HG03565 (cell line): ENCODE measurements at regions not wholly inside any gene's neighbourhood (a gene's known extent, or its start where the extent isn't known, plus 50 kb on each side); places are given as distances from the start of the nearest gene placed in this dataset.

Source experiments
- ATAC-seq: cut with Tn5 transposase; IDR thresholded peaks from one replicate; pipeline ENCODE4 v1.9.1; 2021; ENCODE audit warnings: mild to moderate bottlenecking, moderate library complexity; ENCODE audit not compliant: unreplicated experiment

GRCh38 chr9:89234205-89235067 is 55.8 kb upstream of the SHC3 start:
- peak; percentile 66 for ATAC-seq

DNA sequence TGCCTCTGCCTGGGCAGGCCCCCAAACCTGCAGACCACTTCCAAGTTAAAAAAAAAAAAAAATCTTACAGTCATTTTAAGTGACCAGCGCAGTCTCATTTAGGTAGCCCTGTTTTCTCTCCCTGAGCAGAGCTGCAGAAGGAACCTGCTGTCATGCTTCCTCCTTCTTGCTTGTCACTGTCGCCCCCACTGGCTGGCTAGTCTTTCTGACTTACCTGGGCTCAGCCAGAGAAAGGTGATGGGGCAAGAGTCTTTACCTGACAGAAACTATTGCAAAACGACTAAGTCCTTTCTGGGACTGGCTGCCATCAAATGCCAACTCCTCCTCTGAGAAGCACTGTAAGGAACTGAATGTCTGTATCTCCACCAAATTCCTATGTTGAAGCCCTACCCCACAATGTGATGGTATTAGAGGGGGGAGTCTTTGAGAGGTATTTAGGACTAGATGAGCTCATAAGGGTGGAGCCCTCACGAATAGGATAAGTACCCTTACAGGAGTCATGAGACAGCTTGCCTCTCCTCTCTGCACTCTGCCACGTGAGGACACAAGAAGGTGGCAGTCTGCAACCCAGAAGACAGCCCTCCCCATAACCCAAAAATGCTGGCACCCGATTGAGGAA is 58.4 kb upstream of the SHC3 start:
- ATAC-seq = no peak

DNA sequence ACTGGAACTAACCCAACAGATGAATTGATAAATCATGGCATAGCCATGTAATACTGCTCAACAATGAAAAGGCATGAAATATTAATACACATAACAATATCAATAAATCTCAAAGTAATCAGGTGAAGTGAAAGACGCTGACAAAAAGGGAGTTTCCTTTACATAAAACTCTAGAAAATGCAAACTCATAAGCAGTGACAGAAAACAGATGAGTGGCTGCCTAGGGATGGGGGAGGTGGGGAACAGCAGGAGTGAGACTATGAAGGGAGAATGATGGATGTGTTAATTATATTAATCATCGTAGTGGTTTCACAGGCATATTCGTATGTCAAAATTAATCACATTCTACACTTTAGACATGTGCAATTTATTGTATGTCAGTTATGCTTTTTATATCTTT is 59.8 kb upstream of the SHC3 start:
- no peak for ATAC-seq

GRCh38 chr9:89243296-89244061 is 64.9 kb upstream of the SHC3 start:
- no peak for ATAC-seq

- no peak for ATAC-seq
Measured at GRCh38 chr9:89246840-89247239, 64.2 kb upstream of the CKS2 start.

DNA sequence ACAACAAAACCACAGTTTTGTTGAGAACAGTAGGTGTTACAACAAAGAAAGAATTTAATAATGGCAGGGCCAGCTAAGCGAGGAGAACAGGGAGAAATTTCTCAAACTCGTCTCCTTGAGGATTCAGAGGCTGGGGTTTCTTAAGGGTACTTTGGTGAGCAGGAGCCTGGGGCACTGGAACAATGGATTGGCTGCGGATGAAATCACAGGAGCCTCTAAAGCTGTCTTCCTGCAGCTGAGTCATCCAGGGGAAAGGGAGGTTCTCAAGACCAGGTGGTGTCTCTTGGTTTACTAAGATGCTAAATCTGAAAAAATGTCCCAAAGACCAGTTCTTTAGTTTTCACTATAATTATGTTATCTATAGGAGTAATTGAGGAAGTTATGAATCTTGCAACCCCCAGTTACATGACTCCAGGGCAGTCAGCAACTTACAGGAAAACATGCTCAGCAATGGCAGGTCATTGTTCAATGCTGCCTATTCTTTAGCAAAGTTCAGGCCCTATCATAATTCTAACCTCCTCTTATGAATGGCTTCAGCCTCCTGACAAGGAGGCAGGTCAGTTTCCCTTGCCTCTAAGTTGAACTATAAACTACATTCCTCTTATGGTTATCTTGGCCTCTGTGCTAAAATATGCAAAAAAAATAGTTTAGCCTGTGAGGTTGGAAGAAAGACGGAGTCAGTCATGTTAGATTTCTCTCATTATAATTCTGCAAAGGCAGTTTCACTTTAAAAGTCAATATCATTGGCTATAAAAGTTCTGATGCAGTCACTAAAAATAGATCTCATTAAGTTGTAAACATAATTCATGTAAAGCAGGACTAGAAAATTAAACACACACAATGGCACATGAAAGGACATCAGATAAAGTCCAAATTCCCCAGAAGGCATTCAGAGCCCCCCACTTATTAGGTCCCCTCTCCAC is 63.3 kb upstream of the CKS2 start:
- ATAC-seq = no peak

GRCh38 chr9:89249001-89249400 is 62.0 kb upstream of the CKS2 start:
- ATAC-seq = no peak

DNA sequence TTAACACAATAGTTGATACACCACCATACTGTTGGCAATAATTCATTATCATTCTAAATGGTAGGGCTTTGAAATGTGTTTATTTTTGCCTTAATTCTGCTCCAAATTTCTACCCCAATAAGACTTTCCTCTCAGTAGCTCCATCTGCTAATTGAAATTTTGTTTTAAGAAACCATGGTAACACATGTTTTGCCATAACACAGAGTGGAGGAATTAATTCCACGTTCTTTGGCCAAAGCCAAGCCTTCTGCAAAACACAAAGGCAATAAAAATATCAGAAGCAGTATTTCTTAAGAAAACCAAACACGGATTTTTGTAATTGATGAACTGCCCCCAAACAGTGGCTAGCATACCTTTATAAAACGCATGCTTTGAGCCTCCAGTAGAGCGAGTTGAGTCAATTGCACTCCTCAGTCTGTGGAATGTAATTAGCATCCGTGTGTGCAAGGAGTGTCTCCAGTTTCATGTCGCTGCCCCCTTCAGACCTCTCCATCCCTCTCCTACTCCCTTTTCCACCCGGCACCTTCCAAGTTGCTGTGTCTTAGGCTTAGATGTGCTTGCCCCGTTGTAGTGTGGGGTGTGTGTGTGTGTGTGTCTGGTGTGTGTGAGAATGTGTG is 58.2 kb upstream of the CKS2 start:
- no peak for ATAC-seq

GRCh38 chr9:89254058-89254772 is 56.8 kb upstream of the CKS2 start:
- no peak for ATAC-seq

GRCh38 chr9:89254773-89255125 is 56.2 kb upstream of the CKS2 start:
- no peak for ATAC-seq

DNA sequence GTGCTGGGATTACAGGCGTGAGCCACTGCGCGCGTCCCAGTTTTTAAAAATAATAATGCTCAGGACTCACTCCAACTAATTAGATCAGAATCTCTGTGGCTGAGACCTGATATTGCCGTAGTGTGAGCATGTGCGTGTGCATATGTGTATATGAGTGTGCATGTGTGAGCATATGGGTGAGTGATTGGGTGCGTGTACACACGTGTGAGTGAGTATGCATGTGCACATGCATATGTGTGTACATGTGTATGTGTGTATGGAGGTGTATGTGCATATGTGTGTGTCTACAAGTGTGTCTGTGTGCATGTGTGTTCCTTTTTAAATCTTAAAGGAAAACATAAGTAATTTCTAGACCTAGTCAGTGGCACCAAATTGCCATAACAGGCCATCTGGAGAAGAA is 54.8 kb upstream of the CKS2 start:
- ATAC-seq = no peak

GRCh38 chr9:89256642-89257041 is 54.4 kb upstream of the CKS2 start:
- ATAC-seq = no peak

- no peak for ATAC-seq
Measured at GRCh38 chr9:89260525-89260924, 50.5 kb upstream of the CKS2 start.
